ACC112 (cell line): ENCODE measurements at regions not wholly inside any gene's neighbourhood (a gene's known extent, or its start where the extent isn't known, plus 50 kb on each side); places are given as distances from the start of the nearest gene placed in this dataset.

Source experiments
- H2AFZ ChIP-seq: fragments of 200-600 bp; sonication (generic); one replicate; pipeline ENCODE4 v1.6.0; 2017; ENCODE audit warnings: antibody characterized with exemption, low read length; ENCODE audit not compliant: unreplicated experiment
- H3K27ac ChIP-seq: fragments of 200-600 bp; sonication (generic); 2 replicates; pipeline ENCODE4 v1.5.1; 2014; ENCODE audit warnings: low read depth, mild to moderate bottlenecking, antibody characterized with exemption, low read length, moderate library complexity
- H3K27me3 ChIP-seq: fragments of 200-600 bp; sonication (generic); 2 replicates; pipeline ENCODE4 v1.6.1; 2014; ENCODE audit warnings: mild to moderate bottlenecking, antibody characterized with exemption, low read length, moderate library complexity, mixed read lengths; ENCODE audit not compliant: insufficient read depth
- H3K36me3 ChIP-seq: fragments of 200-600 bp; sonication (generic); 2 replicates; pipeline ENCODE4 v1.6.1; 2016; ENCODE audit warnings: mild to moderate bottlenecking, antibody characterized with exemption, low read length, moderate library complexity, mixed read lengths; ENCODE audit not compliant: insufficient read depth
- H3K4me1 ChIP-seq: fragments of 200-600 bp; sonication (generic); one replicate; pipeline ENCODE4 v1.6.1; 2016; ENCODE audit warnings: low read length, mixed read lengths; ENCODE audit not compliant: insufficient read depth, unreplicated experiment, control insufficient read depth
- H3K4me3 ChIP-seq: fragments of 200-600 bp; sonication (generic); 2 replicates; pipeline ENCODE4 v1.5.1; 2014; ENCODE audit warnings: mild to moderate bottlenecking, low read depth, low read length
- H3K79me2 ChIP-seq: fragments of 200-600 bp; sonication (generic); one replicate; pipeline ENCODE4 v1.6.0; 2016; ENCODE audit warnings: low read length; ENCODE audit not compliant: control insufficient read depth, unreplicated experiment, insufficient read depth

DNA sequence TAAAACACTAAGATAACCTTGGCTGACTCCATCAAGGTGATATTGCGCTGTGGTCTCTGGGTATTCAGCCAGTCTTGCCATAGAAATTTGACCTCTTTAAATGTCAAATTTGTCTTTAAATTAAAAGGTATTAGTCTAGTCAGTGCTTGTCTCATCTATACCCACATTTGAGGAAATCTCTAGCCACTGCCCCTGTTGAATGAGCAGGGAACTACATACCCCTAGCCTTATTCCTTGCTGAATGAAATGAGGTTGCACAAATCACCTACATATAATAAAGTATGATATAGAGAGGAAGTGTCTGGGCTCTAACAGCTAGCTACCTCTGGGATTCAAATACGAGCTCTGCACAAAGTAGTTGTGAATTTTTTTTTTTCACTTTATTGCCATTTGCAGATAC is 256.8 kb downstream of the C12orf50 start:
- peaks cover 4% of the 10 kb centered on the region for H3K4me1 ChIP-seq
- H3K79me2 ChIP-seq: no peaks in the 10 kb centered on the region
- H3K4me3 ChIP-seq: no peak overlapping the region
- H3K27me3 ChIP-seq: no peaks in the 10 kb centered on the region
- H3K36me3 ChIP-seq: no peaks in the 10 kb centered on the region
- no peak overlapping the region for H2AFZ ChIP-seq
- no peak overlapping the region for H3K27ac ChIP-seq

DNA sequence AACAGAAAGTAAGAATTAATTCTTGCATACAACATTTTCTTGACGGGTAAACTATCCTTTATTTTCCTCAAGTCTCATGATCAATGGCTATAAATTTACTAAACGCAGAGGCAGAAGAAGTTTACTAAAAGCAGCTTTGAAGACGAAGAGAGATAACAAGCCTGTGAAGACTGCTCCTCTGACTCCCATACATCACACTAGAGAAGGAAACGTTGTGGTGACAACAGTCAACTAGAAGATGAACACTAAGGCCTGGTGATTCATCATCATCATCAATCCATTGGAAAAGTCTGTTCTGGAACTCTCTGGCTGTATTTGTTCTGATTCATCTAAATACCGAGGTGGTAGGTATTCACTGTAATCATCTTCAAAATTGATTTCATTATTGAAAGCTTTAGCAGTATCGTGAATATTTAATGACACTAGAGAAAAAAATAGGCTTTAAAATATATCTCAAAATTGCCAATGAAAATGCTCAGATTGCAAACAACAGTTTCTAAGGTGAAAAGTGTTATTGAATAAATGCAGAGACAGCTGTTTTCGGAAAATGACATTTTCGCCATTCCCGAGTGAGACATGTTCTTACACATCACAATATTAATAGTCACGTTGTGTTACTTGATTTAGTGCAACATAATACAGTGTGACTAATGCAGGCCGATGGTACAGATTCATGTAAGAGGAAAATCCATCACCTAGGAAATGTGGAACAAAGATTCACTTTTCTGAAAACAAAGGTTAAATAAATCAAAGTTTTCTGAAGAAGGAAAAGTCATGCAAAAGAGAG is 260.5 kb downstream of the C12orf50 start:
- H3K79me2 ChIP-seq: no peaks in the 10 kb centered on the region
- no peaks in the 10 kb centered on the region for H3K36me3 ChIP-seq
- no peaks in the 10 kb centered on the region for H3K4me1 ChIP-seq
- no peak overlapping the region for H3K27ac ChIP-seq
- H2AFZ ChIP-seq: no peak overlapping the region
- H3K27me3 ChIP-seq: no peaks in the 10 kb centered on the region
- no peak overlapping the region for H3K4me3 ChIP-seq

DNA sequence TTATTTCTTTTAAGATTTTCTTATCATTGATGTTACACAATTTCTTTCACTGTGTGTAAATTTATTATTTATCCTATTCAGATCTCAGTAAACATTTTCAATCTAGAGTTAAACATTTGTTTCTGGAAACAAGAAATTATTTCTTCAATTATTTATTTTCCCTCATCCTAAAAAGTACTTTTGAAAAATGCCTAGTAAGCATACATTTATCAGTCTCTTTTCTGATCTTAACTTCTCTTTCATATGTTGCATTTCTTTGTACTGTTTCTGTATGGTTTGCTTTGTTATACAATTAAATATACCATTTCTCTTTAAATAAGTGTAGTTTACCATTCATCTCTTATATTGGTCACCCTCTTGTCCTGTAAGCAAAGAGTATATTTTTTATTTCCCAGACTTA is 263.2 kb downstream of the C12orf50 start:
- Histone ChIP-seq H3K4me3 (no peak overlapping the region), H3K4me1 (no peaks in the 10 kb centered on the region), H2AFZ (no peak overlapping the region), H3K36me3 (no peaks in the 10 kb centered on the region), H3K27me3 (no peaks in the 10 kb centered on the region), H3K27ac (no peak overlapping the region), H3K79me2 (no peaks in the 10 kb centered on the region)

DNA sequence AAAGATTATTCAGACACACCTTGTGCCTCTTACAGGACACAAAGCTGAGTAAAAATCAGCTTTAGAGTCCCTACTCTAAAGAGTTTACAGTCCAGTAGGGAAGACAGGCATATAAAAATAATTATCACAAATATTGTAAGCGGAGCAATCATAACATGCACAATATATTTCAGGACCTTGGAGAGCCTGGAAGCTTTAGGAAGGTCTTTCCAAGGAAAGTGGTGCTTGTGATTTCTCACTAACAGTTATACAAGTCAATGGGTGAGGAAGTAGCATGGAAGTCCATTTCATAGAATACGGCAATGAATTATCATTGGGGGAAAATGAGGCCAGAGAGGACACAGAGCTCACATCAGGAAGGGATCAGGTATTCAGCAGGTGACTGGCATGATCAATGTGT is 268.3 kb downstream of the C12orf50 start:
- Histone ChIP-seq H3K4me1 (peaks cover 12% of the 10 kb centered on the region), H3K27ac (no peak overlapping the region), H3K36me3 (no peaks in the 10 kb centered on the region), H2AFZ (no peak overlapping the region), H3K4me3 (no peak overlapping the region), H3K27me3 (no peaks in the 10 kb centered on the region), H3K79me2 (no peaks in the 10 kb centered on the region)

GRCh38 chr12:87758271-87758670 is 270.9 kb downstream of the C12orf50 start:
- Histone ChIP-seq H3K27me3 (no peaks in the 10 kb centered on the region), H3K4me1 (peaks cover 20% of the 10 kb centered on the region), H3K27ac (no peak overlapping the region), H3K36me3 (no peaks in the 10 kb centered on the region), H3K79me2 (no peaks in the 10 kb centered on the region), H3K4me3 (no peak overlapping the region), H2AFZ (no peak overlapping the region)

GRCh38 chr12:87756721-87757120 is 272.5 kb downstream of the C12orf50 start:
- Histone ChIP-seq H2AFZ (no peak overlapping the region), H3K27ac (peak overlapping the region; percentile 95), H3K4me3 (no peak overlapping the region), H3K27me3 (no peaks in the 10 kb centered on the region), H3K36me3 (no peaks in the 10 kb centered on the region), H3K79me2 (no peaks in the 10 kb centered on the region), H3K4me1 (peaks cover 20% of the 10 kb centered on the region)

DNA sequence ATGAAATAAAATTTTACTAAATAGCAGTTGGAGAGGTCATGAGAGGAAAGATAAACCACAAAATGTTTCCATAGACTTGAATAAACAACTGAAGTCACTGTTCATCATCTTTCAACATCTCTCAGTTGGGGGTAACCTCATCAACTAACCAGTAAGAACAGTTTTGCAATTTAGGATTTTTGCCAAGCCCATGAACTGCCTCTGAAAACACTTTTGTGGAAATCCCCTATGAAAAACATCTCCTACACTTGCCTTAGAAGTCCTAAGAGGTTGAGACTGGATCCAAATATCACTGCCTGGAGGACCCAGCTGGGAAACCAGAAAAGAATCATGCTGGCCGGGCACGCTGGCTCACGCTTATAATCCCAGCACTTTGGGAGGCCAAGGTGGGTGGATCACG is 273.1 kb downstream of the C12orf50 start:
- Histone ChIP-seq H3K4me3 (peak overlapping the region; percentile 23; the same call in 1 of the 2 replicates), H3K4me1 (peaks cover 20% of the 10 kb centered on the region), H2AFZ (no peak overlapping the region), H3K27me3 (no peaks in the 10 kb centered on the region), H3K27ac (peak overlapping the region; percentile 95), H3K36me3 (no peaks in the 10 kb centered on the region), H3K79me2 (no peaks in the 10 kb centered on the region)

- no peak overlapping the region for H3K4me3 ChIP-seq
Observed at GRCh38 chr12:87728931-87729593, 300.1 kb downstream of the C12orf50 start.

DNA sequence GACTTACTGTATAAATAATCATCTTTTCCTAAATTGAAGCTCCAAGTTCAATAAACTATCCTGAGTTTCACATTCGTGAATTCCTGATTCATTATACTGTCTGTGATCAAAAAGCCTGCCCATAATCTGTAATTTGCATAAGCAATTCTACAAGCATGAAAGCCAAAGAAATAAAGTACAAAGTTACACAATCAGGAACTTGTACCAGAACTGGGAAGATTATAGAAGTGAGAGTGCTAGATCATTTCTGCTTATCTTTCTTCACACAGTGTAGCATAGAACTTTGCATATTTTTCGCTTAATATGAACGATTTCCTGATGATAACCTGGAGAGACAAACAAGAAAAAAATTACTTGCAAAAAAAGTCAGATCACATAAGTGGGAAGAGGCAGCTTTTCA is 308.2 kb downstream of the C12orf50 start:
- Histone ChIP-seq H3K27ac (no peak overlapping the region), H3K4me1 (no peaks in the 10 kb centered on the region), H3K27me3 (no peaks in the 10 kb centered on the region), H2AFZ (no peak overlapping the region), H3K36me3 (no peaks in the 10 kb centered on the region), H3K79me2 (no peaks in the 10 kb centered on the region), H3K4me3 (no peak overlapping the region)

More at GRCh38 chr12:87728931-87729593, 300.1 kb downstream of the C12orf50 start:
- Histone ChIP-seq H3K36me3 (no peaks in the 10 kb centered on the region), H2AFZ (no peak overlapping the region), H3K79me2 (no peaks in the 10 kb centered on the region), H3K4me1 (no peaks in the 10 kb centered on the region), H3K27me3 (no peaks in the 10 kb centered on the region), H3K27ac (no peak overlapping the region)

DNA sequence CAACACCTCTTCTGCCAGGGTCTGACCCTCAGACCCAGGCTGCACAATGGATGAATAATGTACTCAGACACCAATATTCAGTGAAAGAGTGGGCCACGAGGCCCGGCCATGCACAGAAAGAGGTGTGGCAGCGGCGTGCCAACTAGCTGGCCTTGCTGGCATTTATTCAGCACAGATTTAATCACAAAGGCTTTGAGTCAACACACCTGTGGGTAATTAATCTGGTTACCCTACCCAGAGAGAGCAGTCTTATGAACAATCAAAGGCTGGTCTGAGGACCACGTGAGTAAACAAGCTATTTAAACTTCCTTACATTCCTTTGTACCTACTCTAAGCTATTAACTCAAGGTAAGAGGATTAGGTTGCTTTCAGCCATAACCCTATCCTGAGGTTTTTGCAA is 324.8 kb downstream of the C12orf50 start:
- H3K36me3 ChIP-seq: no peaks in the 10 kb centered on the region
- H3K27me3 ChIP-seq: no peaks in the 10 kb centered on the region
- no peaks in the 10 kb centered on the region for H3K4me1 ChIP-seq
- H3K79me2 ChIP-seq: no peaks in the 10 kb centered on the region
- H3K4me3 ChIP-seq: no peak overlapping the region
- no peak overlapping the region for H3K27ac ChIP-seq
- no peak overlapping the region for H2AFZ ChIP-seq

DNA sequence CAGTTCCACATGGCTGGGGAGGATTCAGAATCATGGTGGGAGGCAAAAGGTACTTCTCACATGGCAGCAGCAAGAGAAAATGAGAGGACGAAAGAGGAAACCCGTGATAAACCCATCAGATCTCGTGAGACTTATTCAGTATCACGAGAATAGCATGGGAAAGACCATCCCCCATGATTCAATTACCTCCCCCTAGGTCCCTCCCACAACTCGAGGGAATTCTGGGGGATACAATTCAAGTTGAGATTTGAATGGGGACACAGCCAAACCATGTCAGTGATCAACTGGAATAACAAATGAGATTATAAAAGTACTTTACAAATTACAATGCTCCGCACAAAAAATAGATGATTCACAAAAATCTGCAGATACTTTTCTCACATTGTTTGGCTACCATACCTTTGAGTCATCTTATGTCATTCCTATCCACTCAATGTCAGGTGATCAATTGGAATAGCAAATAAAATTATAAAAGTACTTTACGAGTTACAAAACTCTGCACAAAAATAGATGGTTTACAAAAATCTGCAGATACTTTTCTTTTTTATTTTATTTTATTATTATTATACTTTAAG is 338.9 kb downstream of the C12orf50 start:
- Histone ChIP-seq H2AFZ (no peak overlapping the region), H3K4me1 (peaks cover 18% of the 10 kb centered on the region)

More for the DNA sequence above, 338.9 kb downstream of the C12orf50 start:
- Histone ChIP-seq H3K27me3 (no peaks in the 10 kb centered on the region), H3K36me3 (no peaks in the 10 kb centered on the region), H3K27ac (no peak overlapping the region), H3K79me2 (no peaks in the 10 kb centered on the region), H3K4me3 (no peak overlapping the region)
